Endodermal cell (in vitro differentiated cells): ENCODE measurements at regions not wholly inside any gene's neighbourhood (a gene's known extent, or its start where the extent isn't known, plus 50 kb on each side); places are given as distances from the start of the nearest gene placed in this dataset.

Experiments used
- DNase-seq: peaks from one replicate; pipeline ENCODE4 v3.0.0-alpha.2; 2017
- H3K27ac ChIP-seq: 2 replicates; pipeline ENCODE4 v1.5.1; 2013; ENCODE audit warnings: mild to moderate bottlenecking, low read depth, low read length, moderate library complexity
- H3K27me3 ChIP-seq: 2 replicates; pipeline ENCODE4 v1.6.1; 2013; ENCODE audit warnings: mild to moderate bottlenecking, low read length, moderate library complexity; ENCODE audit not compliant: insufficient read depth, control insufficient read depth, poor library complexity, severe bottlenecking
- H3K36me3 ChIP-seq: 2 replicates; pipeline ENCODE4 v1.7.0; 2013; ENCODE audit warnings: mild to moderate bottlenecking, low read length, moderate library complexity; ENCODE audit not compliant: control insufficient read depth, insufficient read depth
- H3K4me1 ChIP-seq: one replicate; pipeline ENCODE4 v1.7.0; 2013; ENCODE audit warnings: low read length; ENCODE audit not compliant: control insufficient read depth, insufficient read depth
- H3K4me3 ChIP-seq: 2 replicates; pipeline ENCODE4 v1.5.1; 2013; ENCODE audit warnings: mild to moderate bottlenecking, low read length, moderate library complexity
- H3K9ac ChIP-seq: 2 replicates; pipeline ENCODE4 v1.6.1; 2013; ENCODE audit warnings: mild to moderate bottlenecking, low read length, moderate library complexity; ENCODE audit not compliant: poor library complexity, severe bottlenecking; ENCODE audit errors: extremely low read depth
- H3K9me3 ChIP-seq: 2 replicates; pipeline ENCODE4 v1.6.1; 2013; ENCODE audit warnings: mild to moderate bottlenecking, low read length, moderate library complexity; ENCODE audit not compliant: control insufficient read depth
- H3K27ac Mint-ChIP-seq: 2 replicates; pipeline ENCODE4 v1.8.0; 2020; ENCODE audit warnings: mixed read lengths
- H3K27me3 Mint-ChIP-seq: 2 replicates; pipeline ENCODE4 v1.8.0; 2021; ENCODE audit warnings: mild to moderate bottlenecking, mixed read lengths; ENCODE audit not compliant: insufficient read depth
- H3K36me3 Mint-ChIP-seq: 2 replicates; pipeline ENCODE4 v1.8.0; 2020; ENCODE audit warnings: low read depth, mixed read lengths
- H3K4me1 Mint-ChIP-seq: 2 replicates; pipeline ENCODE4 v1.8.0; 2020; ENCODE audit warnings: mixed read lengths
- H3K4me3 Mint-ChIP-seq: 2 replicates; pipeline ENCODE4 v1.8.0; 2020; ENCODE audit warnings: mild to moderate bottlenecking, moderate library complexity, mixed read lengths
- H3K9me3 Mint-ChIP-seq: 2 replicates; pipeline ENCODE4 v1.8.0; 2020; ENCODE audit warnings: mild to moderate bottlenecking, mixed read lengths
- CTCF ChIP-seq: fragments of 200-600 bp; sonication (generic); conservative IDR thresholded peaks from 2 replicates; pipeline ENCODE4 v1.5.0; 2021; ENCODE audit warnings: antibody characterized with exemption, mild to moderate bottlenecking
- WGBS, 2 experiments: methylation state at CpG; one replicate each; pipeline versions ENCODE4 v1.1.5 to v1.1.7; 2013; ENCODE audit warnings: missing lambda C conversion rate in 2 of 2, mixed read lengths in 1 of 2; ENCODE audit not compliant: insufficient coverage in 1 of 2, insufficient read length in 1 of 2; 5-methylcytosine and 5-hydroxymethylcytosine counted together

- no peak for DNase-seq
- H3K27me3 ChIP-seq, result no peaks in the 10 kb centered on the region
- no peak for TF ChIP-seq CTCF
- no peak overlapping the region for H3K9ac ChIP-seq
- no peaks in the 10 kb centered on the region for H3K27me3 Mint-ChIP-seq
- no peak overlapping the region for H3K4me3 Mint-ChIP-seq
- H3K27ac ChIP-seq, result no peak overlapping the region
- H3K9me3 ChIP-seq, result no peaks in the 10 kb centered on the region
- H3K4me1 Mint-ChIP-seq, result no peaks in the 10 kb centered on the region
- no peaks in the 10 kb centered on the region for H3K4me1 ChIP-seq
- no peak overlapping the region for H3K4me3 ChIP-seq
- H3K27ac Mint-ChIP-seq, result no peak overlapping the region
- H3K36me3 Mint-ChIP-seq, result no peaks in the 10 kb centered on the region
- H3K36me3 ChIP-seq, result no peaks in the 10 kb centered on the region
- WGBS, 2 experiments, result 65% methylated on average over 2 of the region's 2 CpGs; no CpG with 5 or more reads in 1 of the 2 experiments
- no peaks in the 10 kb centered on the region for H3K9me3 Mint-ChIP-seq
Observed at GRCh38 chr4:176925962-176926361, 133.2 kb upstream of the VEGFC start.

GRCh38 chr4:176927117-176927516 lies 134.4 kb upstream of the VEGFC start:
- no peak for TF ChIP-seq CTCF
- Histone ChIP-seq H3K27me3 (no peaks in the 10 kb centered on the region), H3K9me3 (no peaks in the 10 kb centered on the region), H3K9ac (no peak overlapping the region), H3K36me3 (no peaks in the 10 kb centered on the region), H3K4me1 (no peaks in the 10 kb centered on the region), H3K27ac (no peak overlapping the region), H3K4me3 (no peak overlapping the region)
- Mint-ChIP-seq H3K9me3 (no peaks in the 10 kb centered on the region), H3K27ac (no peak overlapping the region), H3K27me3 (no peaks in the 10 kb centered on the region), H3K4me1 (no peaks in the 10 kb centered on the region), H3K4me3 (no peak overlapping the region), H3K36me3 (no peaks in the 10 kb centered on the region)
- DNase-seq, result no peak
- WGBS, 2 experiments, result 88% methylated on average over 1 of the region's 1 CpG; no CpG with 5 or more reads in 1 of the 2 experiments

- 68 to 100% methylated on average over 1 to 2 of the region's 2 CpGs for WGBS, 2 experiments
- H3K27me3 ChIP-seq, result no peaks in the 10 kb centered on the region
- H3K27me3 Mint-ChIP-seq, result no peaks in the 10 kb centered on the region
Observed at GRCh38 chr4:176927664-176928063, 134.9 kb upstream of the VEGFC start.

More at GRCh38 chr4:176927664-176928063, 134.9 kb upstream of the VEGFC start:
- Histone ChIP-seq H3K4me1 (no peaks in the 10 kb centered on the region), H3K36me3 (no peaks in the 10 kb centered on the region), H3K27ac (no peak overlapping the region), H3K9ac (no peak overlapping the region), H3K4me3 (no peak overlapping the region), H3K9me3 (no peaks in the 10 kb centered on the region)
- no peak for TF ChIP-seq CTCF
- Mint-ChIP-seq H3K36me3 (no peaks in the 10 kb centered on the region), H3K27ac (no peak overlapping the region), H3K4me3 (no peak overlapping the region), H3K4me1 (no peaks in the 10 kb centered on the region), H3K9me3 (no peaks in the 10 kb centered on the region)
- DNase-seq, result no peak
